ENCODE measurements at regions not wholly inside any gene's neighbourhood (a gene's known extent, or its start where the extent isn't known, plus 50 kb on each side); places are given as distances from the start of the nearest gene placed in this dataset.
"Not testable (repeated sequence)": the region's sequence is repeated elsewhere in the genome, so short reads cannot be mapped to it uniquely, and the experiment has no call there.

- POLR2A ChIA-PET; H3K27me3 ChIP-seq (ENCODE audit: control insufficient read depth, insufficient read depth, low read length); CTCF ChIA-PET; H3K36me3 ChIP-seq (ENCODE audit: control insufficient read depth, insufficient read depth, low read length); H3K4me3 ChIP-seq (ENCODE audit: low read depth, low read length); DNase-seq (ENCODE audit: low read depth): not testable (repeated sequence)
Measured at GRCh38 chr7:63856466-63856865, 142.2 kb upstream of the ZNF722 start.

GRCh38 chr7:63867127-63867526 lies 131.5 kb upstream of the ZNF722 start:
- DNase-seq (ENCODE audit: low read depth) = no peak
- no peak for TF ChIP-seq CTCF (IDR thresholded peaks at IDR 0.05; ENCODE audit: insufficient read depth, low read depth, low read length)
- POLR2A ChIA-PET = no interaction called here
- Histone ChIP-seq H3K27me3 (ENCODE audit: control insufficient read depth, insufficient read depth, low read length) (no peaks in the 10 kb centered on the region), H3K36me3 (ENCODE audit: control insufficient read depth, insufficient read depth, low read length) (no peaks in the 10 kb centered on the region), H3K4me3 (ENCODE audit: low read depth, low read length) (no peak overlapping the region)
- CTCF ChIA-PET = no interaction called here

- H3K27me3 ChIP-seq (ENCODE audit: control insufficient read depth, insufficient read depth, low read length); DNase-seq (ENCODE audit: low read depth); H3K4me3 ChIP-seq (ENCODE audit: low read depth, low read length); POLR2A ChIA-PET; CTCF ChIA-PET; H3K36me3 ChIP-seq (ENCODE audit: control insufficient read depth, insufficient read depth, low read length): not testable (repeated sequence)
Measured at GRCh38 chr7:63874242-63874641, 124.4 kb upstream of the ZNF722 start.

- Histone ChIP-seq H3K36me3 (ENCODE audit: control insufficient read depth, insufficient read depth, low read length) (no peaks in the 10 kb centered on the region), H3K4me3 (ENCODE audit: low read depth, low read length) (no peak overlapping the region), H3K27me3 (ENCODE audit: control insufficient read depth, insufficient read depth, low read length) (no peaks in the 10 kb centered on the region)
- TF ChIP-seq CTCF (IDR thresholded peaks at IDR 0.05; ENCODE audit: insufficient read depth, low read depth, low read length) = no peak
- CTCF ChIA-PET = no interaction called here
- POLR2A ChIA-PET = no interaction called here
- DNase-seq (ENCODE audit: low read depth) = no peak
Measured at GRCh38 chr7:63876707-63877322, 121.8 kb upstream of the ZNF722 start.

GRCh38 chr7:63887031-63887430 lies 111.6 kb upstream of the ZNF722 start:
- POLR2A ChIA-PET = no interaction called here
- CTCF ChIA-PET = no interaction called here
- no peak for TF ChIP-seq CTCF (IDR thresholded peaks at IDR 0.05; ENCODE audit: insufficient read depth, low read depth, low read length)
- H3K27me3 ChIP-seq (ENCODE audit: control insufficient read depth, insufficient read depth, low read length) = no peaks in the 10 kb centered on the region
- DNase-seq (ENCODE audit: low read depth) = no peak
- H3K4me3 ChIP-seq (ENCODE audit: low read depth, low read length) = no peak overlapping the region
- H3K36me3 ChIP-seq (ENCODE audit: control insufficient read depth, insufficient read depth, low read length) = no peaks in the 10 kb centered on the region

- no peak for TF ChIP-seq CTCF (IDR thresholded peaks at IDR 0.05; ENCODE audit: insufficient read depth, low read depth, low read length)
- no peak overlapping the region for H3K4me3 ChIP-seq (ENCODE audit: low read depth, low read length)
- no peak for DNase-seq (ENCODE audit: low read depth)
- POLR2A ChIA-PET = no interaction called here
- H3K27me3 ChIP-seq (ENCODE audit: control insufficient read depth, insufficient read depth, low read length) = no peaks in the 10 kb centered on the region
- CTCF ChIA-PET = no interaction called here
- H3K36me3 ChIP-seq (ENCODE audit: control insufficient read depth, insufficient read depth, low read length) = no peaks in the 10 kb centered on the region
Measured at GRCh38 chr7:63899691-63900393, 98.8 kb upstream of the ZNF722 start.
